NCI-H2227 (cell line): ENCODE measurements at regions not wholly inside any gene's neighbourhood (a gene's known extent, or its start where the extent isn't known, plus 50 kb on each side); places are given as distances from the start of the nearest gene placed in this dataset.

Experiments used
- DNase-seq: peaks from one replicate; lab custom pipeline; 2025; ENCODE audit not compliant: unreplicated experiment; lab: John Stamatoyannopoulos, UW

GRCh38 chr3:72193771-72194430, 409.0 kb upstream of the PROK2 start:
- no peak for DNase-seq

- no peak for DNase-seq
Observed at GRCh38 chr3:72192572-72192971, 407.6 kb upstream of the PROK2 start.

GRCh38 chr3:72191209-72191960, 406.4 kb upstream of the PROK2 start:
- DNase-seq, result no peak

- DNase-seq, result no peak
Observed at GRCh38 chr3:72190050-72190449, 405.1 kb upstream of the PROK2 start.

- DNase-seq, result no peak
Observed at GRCh38 chr3:72189339-72189738, 404.4 kb upstream of the PROK2 start.

- DNase-seq, result no peak
Observed at GRCh38 chr3:72188536-72188935, 403.6 kb upstream of the PROK2 start.

- no peak for DNase-seq
Observed at GRCh38 chr3:72187131-72187530, 402.2 kb upstream of the PROK2 start.

- no peak for DNase-seq
Observed at GRCh38 chr3:72186400-72186855, 401.5 kb upstream of the PROK2 start.

GRCh38 chr3:72185549-72186399, 400.8 kb upstream of the PROK2 start:
- no peak for DNase-seq

- DNase-seq, result no peak
Observed at GRCh38 chr3:72183489-72183888, 398.5 kb upstream of the PROK2 start.

- no peak for DNase-seq
Observed at GRCh38 chr3:72182206-72182605, 397.3 kb upstream of the PROK2 start.

GRCh38 chr3:72181251-72181650, 396.3 kb upstream of the PROK2 start:
- no peak for DNase-seq

- no peak for DNase-seq
Observed at GRCh38 chr3:72180405-72180804, 395.5 kb upstream of the PROK2 start.

GRCh38 chr3:72179107-72179464, 394.1 kb upstream of the PROK2 start:
- no peak for DNase-seq

GRCh38 chr3:72178463-72179106, 393.6 kb upstream of the PROK2 start:
- DNase-seq, result no peak

GRCh38 chr3:72177075-72178050, 392.4 kb upstream of the PROK2 start:
- no peak for DNase-seq

GRCh38 chr3:72176537-72177041, 391.6 kb upstream of the PROK2 start:
- DNase-seq, result no peak

- DNase-seq, result no peak
Observed at GRCh38 chr3:72175296-72175858, 390.4 kb upstream of the PROK2 start.

- DNase-seq, result no peak
Observed at GRCh38 chr3:72174890-72175289, 389.9 kb upstream of the PROK2 start.

- DNase-seq, result no peak
Observed at GRCh38 chr3:72174040-72174439, 389.1 kb upstream of the PROK2 start.
